Upper lobe of left lung (tissue), 6 donors: ENCODE measurements at regions not wholly inside any gene's neighbourhood (a gene's known extent, or its start where the extent isn't known, plus 50 kb on each side); places are given as distances from the start of the nearest gene placed in this dataset.

Experiments
- ATAC-seq, 2 donors: fragments of 200-7000 bp; cut with Tn5 transposase; one replicate each; pipeline ENCODE4 v1.9.1; 2022; ENCODE audit warnings: mild to moderate bottlenecking in 2 of 2, moderate library complexity in 2 of 2; ENCODE audit not compliant: low FRiP score in 2 of 2
- DNase-seq, 2 donors: peaks; one replicate each; pipeline ENCODE4 v3.0.0-alpha.2; 2019 to 2020
- H3K27ac ChIP-seq, 4 donors: fragments of 200-600 bp; sonication (generic); one replicate each; pipeline ENCODE4 v1.5.1; 2016 to 2019
- H3K27me3 ChIP-seq, 4 donors: fragments of 200-600 bp; sonication (generic); one replicate each; pipeline ENCODE4 v1.5.1; 2017 to 2019
- H3K36me3 ChIP-seq, 4 donors: fragments of 200-600 bp; sonication (generic); one replicate each; pipeline ENCODE4 v1.5.1; 2016 to 2019
- H3K4me1 ChIP-seq, 4 donors: fragments of 200-600 bp; sonication (generic); one replicate each; pipeline ENCODE4 v1.5.1; 2018 to 2019
- H3K4me3 ChIP-seq, 4 donors: fragments of 200-600 bp; sonication (generic); one replicate each; pipeline ENCODE4 v1.5.1; 2017 to 2019; ENCODE audit warnings: mild to moderate bottlenecking in 2 of 4, moderate library complexity in 1 of 4
- H3K9me3 ChIP-seq, 4 donors: fragments of 200-600 bp; sonication (generic); one replicate each; pipeline ENCODE4 v1.5.1; 2018 to 2019
- EP300 ChIP-seq, 4 donors: sonication (generic); formaldehyde crosslinking; IDR thresholded peaks; one replicate each; pipeline ENCODE4 v1.5.1; 2017; ENCODE audit warnings: antibody characterized with exemption in 4 of 4, control low read depth in 2 of 4
- POLR2A ChIP-seq, 4 donors: fragments of 450-650 bp; IDR thresholded peaks; one replicate each; pipeline ENCODE4 v1.5.1; 2016 to 2017; ENCODE audit warnings: antibody characterized with exemption in 4 of 4, mild to moderate bottlenecking in 2 of 4
- POLR2AphosphoS5 ChIP-seq, 2 donors: sonication (generic); formaldehyde crosslinking; IDR thresholded peaks; one replicate each; pipeline ENCODE4 v1.5.1; 2017; ENCODE audit warnings: antibody characterized with exemption in 2 of 2
- WGBS, 2 donors: methylation state at CpG; one replicate each; pipeline ENCODE4 v1.1.5; 2017 to 2018; 5-methylcytosine and 5-hydroxymethylcytosine counted together
- TF ChIP-seq, protein P1 (sequence below), 6 experiments: fragments of 450-650 bp in 4 of 6; fragments of 200-600 bp in 2 of 6; sonication (generic) in 2 of 6; IDR thresholded peaks; one replicate each; pipeline ENCODE4 v1.5.1; 2016 to 2019; ENCODE audit warnings: antibody characterized with exemption in 6 of 6
- donor health status: DM: no; HTN: no; CAD: no; lungs with moderate emphysema.
- donor health status: DM: no; HTN: yes; CAD: no; lungs with severe emphysema.

DNA sequence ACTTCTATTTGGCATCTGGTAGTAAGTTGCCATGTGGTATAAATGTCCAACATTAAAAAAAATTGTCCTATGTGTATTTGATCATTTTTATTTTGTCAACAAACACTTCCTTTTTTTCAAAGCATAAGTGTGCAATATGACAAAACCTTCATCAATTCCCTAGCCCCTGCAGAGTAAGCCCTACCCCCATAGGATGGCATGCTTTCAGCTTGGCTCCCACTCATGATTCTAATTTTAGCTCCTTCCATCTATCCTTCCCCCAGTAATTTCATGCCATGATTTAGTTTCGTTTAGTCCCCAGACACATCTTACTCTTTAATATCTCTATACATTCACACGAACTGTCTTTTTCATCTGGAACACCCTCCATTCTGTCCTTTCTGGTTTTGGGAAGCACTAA, 250.6 kb upstream of the RAG2 start:
- Histone ChIP-seq H3K36me3 (no peaks in the 10 kb centered on the region), H3K9me3 (no peaks in the 10 kb centered on the region), H3K4me3 (no peak overlapping the region), H3K27me3 (no peaks in the 10 kb centered on the region), H3K4me1 (no peaks in the 10 kb centered on the region), H3K27ac (no peak overlapping the region)
- ATAC-seq (no peak), DNase-seq (no peak)
- 58 to 71% methylated on average over 2 of the region's 2 CpGs for WGBS, 2 donors
- TF ChIP-seq POLR2A (IDR thresholded peaks at IDR 0.05) (no peak), EP300 (IDR thresholded peaks at IDR 0.05) (no peak), POLR2AphosphoS5 (IDR thresholded peaks at IDR 0.05) (no peak)
- TF ChIP-seq, protein P1, sequence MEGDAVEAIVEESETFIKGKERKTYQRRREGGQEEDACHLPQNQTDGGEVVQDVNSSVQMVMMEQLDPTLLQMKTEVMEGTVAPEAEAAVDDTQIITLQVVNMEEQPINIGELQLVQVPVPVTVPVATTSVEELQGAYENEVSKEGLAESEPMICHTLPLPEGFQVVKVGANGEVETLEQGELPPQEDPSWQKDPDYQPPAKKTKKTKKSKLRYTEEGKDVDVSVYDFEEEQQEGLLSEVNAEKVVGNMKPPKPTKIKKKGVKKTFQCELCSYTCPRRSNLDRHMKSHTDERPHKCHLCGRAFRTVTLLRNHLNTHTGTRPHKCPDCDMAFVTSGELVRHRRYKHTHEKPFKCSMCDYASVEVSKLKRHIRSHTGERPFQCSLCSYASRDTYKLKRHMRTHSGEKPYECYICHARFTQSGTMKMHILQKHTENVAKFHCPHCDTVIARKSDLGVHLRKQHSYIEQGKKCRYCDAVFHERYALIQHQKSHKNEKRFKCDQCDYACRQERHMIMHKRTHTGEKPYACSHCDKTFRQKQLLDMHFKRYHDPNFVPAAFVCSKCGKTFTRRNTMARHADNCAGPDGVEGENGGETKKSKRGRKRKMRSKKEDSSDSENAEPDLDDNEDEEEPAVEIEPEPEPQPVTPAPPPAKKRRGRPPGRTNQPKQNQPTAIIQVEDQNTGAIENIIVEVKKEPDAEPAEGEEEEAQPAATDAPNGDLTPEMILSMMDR (IDR thresholded peaks at IDR 0.05) = no peak

GRCh38 chr11:36840378-36840777, 242.3 kb upstream of the RAG2 start:
- no peaks in the 10 kb centered on the region for H3K4me1 ChIP-seq
- WGBS, 2 donors = 83 to 93% methylated on average over 2 of the region's 2 CpGs
- TF ChIP-seq POLR2A (IDR thresholded peaks at IDR 0.05) (no peak), EP300 (IDR thresholded peaks at IDR 0.05) (no peak), POLR2AphosphoS5 (IDR thresholded peaks at IDR 0.05) (no peak)
- TF ChIP-seq, protein P1 (IDR thresholded peaks at IDR 0.05) = no peak

GRCh38 chr11:36837831-36838437, 239.9 kb upstream of the RAG2 start:
- H3K27ac ChIP-seq = no peak overlapping the region
- ATAC-seq = no peak
- no peak for TF ChIP-seq POLR2A (IDR thresholded peaks at IDR 0.05)
- no peak for TF ChIP-seq POLR2AphosphoS5 (IDR thresholded peaks at IDR 0.05)
- TF ChIP-seq EP300 (IDR thresholded peaks at IDR 0.05) = no peak
- TF ChIP-seq, protein P1 (IDR thresholded peaks at IDR 0.05) = no peak

More at GRCh38 chr11:36840378-36840777, 242.3 kb upstream of the RAG2 start:
- Histone ChIP-seq H3K4me3 (no peak overlapping the region), H3K27ac (no peak overlapping the region), H3K27me3 (no peaks in the 10 kb centered on the region), H3K9me3 (peaks cover 0 to 4% (median 0%) of the 10 kb centered on the region in 4 donors), H3K36me3 (no peaks in the 10 kb centered on the region)
- no peak for DNase-seq
- ATAC-seq = peak in 1 of 2 donors; percentile 61

DNA sequence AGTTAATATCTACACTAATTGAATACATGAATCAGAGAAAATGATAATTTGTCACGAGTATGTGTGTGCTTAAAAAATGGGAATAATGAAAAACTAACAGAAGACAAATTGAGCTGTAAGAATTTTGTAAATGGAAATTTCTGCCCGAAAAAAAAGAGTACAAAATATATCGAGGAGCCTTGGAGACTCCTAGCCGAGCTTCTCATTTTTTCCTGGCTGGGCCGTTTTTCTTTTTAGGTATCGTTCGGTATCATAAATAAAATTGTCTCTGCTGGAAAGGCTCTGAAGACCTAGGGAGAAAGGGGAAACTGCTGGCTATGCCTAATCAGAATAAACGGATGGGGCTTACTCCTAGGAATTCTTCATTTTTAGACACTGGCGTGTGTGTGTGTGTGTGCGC, 227.2 kb upstream of the RAG2 start:
- no peak overlapping the region for H3K27ac ChIP-seq
- no peaks in the 10 kb centered on the region for H3K27me3 ChIP-seq
- ATAC-seq (no peak), DNase-seq (no peak)
- H3K36me3 ChIP-seq = no peaks in the 10 kb centered on the region
- no peaks in the 10 kb centered on the region for H3K9me3 ChIP-seq
- no peak overlapping the region for H3K4me3 ChIP-seq
- WGBS, 2 donors = 90 to 91% methylated on average over 10 of the region's 10 CpGs
- H3K4me1 ChIP-seq = no peaks in the 10 kb centered on the region
- TF ChIP-seq POLR2A (IDR thresholded peaks at IDR 0.05) (no peak), EP300 (IDR thresholded peaks at IDR 0.05) (no peak), POLR2AphosphoS5 (IDR thresholded peaks at IDR 0.05) (no peak)
- TF ChIP-seq, protein P1 (IDR thresholded peaks at IDR 0.05) = no peak

More at GRCh38 chr11:36837831-36838437, 239.9 kb upstream of the RAG2 start:
- 83 to 93% methylated on average over 1 of the region's 1 CpG for WGBS, 2 donors
- no peak overlapping the region for H3K4me3 ChIP-seq
- no peaks in the 10 kb centered on the region for H3K27me3 ChIP-seq
- H3K9me3 ChIP-seq = peaks cover 0 to 4% (median 0%) of the 10 kb centered on the region in 4 donors
- no peaks in the 10 kb centered on the region for H3K4me1 ChIP-seq
- no peaks in the 10 kb centered on the region for H3K36me3 ChIP-seq
- no peak for DNase-seq

GRCh38 chr11:36824349-36824748, 226.3 kb upstream of the RAG2 start:
- H3K9me3 ChIP-seq = no peaks in the 10 kb centered on the region

More at GRCh38 chr11:36824349-36824748, 226.3 kb upstream of the RAG2 start:
- H3K27ac ChIP-seq = no peak overlapping the region
- H3K36me3 ChIP-seq = no peaks in the 10 kb centered on the region
- no peak for DNase-seq
- ATAC-seq = no peak
- no peak for TF ChIP-seq EP300 (IDR thresholded peaks at IDR 0.05)
- TF ChIP-seq, protein P1 (IDR thresholded peaks at IDR 0.05) = no peak
- TF ChIP-seq POLR2A (IDR thresholded peaks at IDR 0.05) = no peak
- no peak for TF ChIP-seq POLR2AphosphoS5 (IDR thresholded peaks at IDR 0.05)
- H3K27me3 ChIP-seq = no peaks in the 10 kb centered on the region
- H3K4me3 ChIP-seq = no peak overlapping the region
- no peaks in the 10 kb centered on the region for H3K4me1 ChIP-seq
- WGBS, 2 donors = 53 to 63% methylated on average over 1 of the region's 1 CpG
